ENCODE measurements at regions not wholly inside any gene's neighbourhood (a gene's known extent, or its start where the extent isn't known, plus 50 kb on each side); places are given as distances from the start of the nearest gene placed in this dataset.

GRCh38 chr6:128570680-128571063, 50.3 kb upstream of the PTPRK start:
- DNase-seq (ENCODE audit: low spot score): no peak
- no peak for TF ChIP-seq CTCF (conservative IDR thresholded peaks at IDR 0.05; ENCODE audit: low read depth)
- peak overlapping the region; percentile 11; the same call in 1 of the 2 replicates for H3K27ac ChIP-seq
- CTCF ChIA-PET: interaction anchor here (0.6 to 0.8 kb wide), 3 partner anchors 63 to 410 kb away, joined by 3 to 5 read pairs (median 4); no protein-coding TSS in a partner anchor
- POLR2A ChIA-PET (ENCODE audit: low non-redundant PET): no interaction called here

GRCh38 chr6:128569732-128570679, 49.6 kb upstream of the PTPRK start:
- POLR2A ChIA-PET (ENCODE audit: low non-redundant PET): interaction anchor here (0.6 kb wide), 1 partner anchor 94 kb away, joined by 4 read pairs; no protein-coding TSS in a partner anchor
- peak overlapping the region; percentile 11; the same call in 1 of the 2 replicates for H3K27ac ChIP-seq
- CTCF ChIA-PET: interaction anchor here (0.6 to 0.8 kb wide), 3 partner anchors 62 to 411 kb away, joined by 3 to 5 read pairs (median 4); no protein-coding TSS in a partner anchor
- peak; percentile 88 for DNase-seq (ENCODE audit: low spot score)
- TF ChIP-seq CTCF (conservative IDR thresholded peaks at IDR 0.05; ENCODE audit: low read depth): no peak

Measured in RWPE1 (cell line).